ENCODE measurements at regions not wholly inside any gene's neighbourhood (a gene's known extent, or its start where the extent isn't known, plus 50 kb on each side); places are given as distances from the start of the nearest gene placed in this dataset.

DNA sequence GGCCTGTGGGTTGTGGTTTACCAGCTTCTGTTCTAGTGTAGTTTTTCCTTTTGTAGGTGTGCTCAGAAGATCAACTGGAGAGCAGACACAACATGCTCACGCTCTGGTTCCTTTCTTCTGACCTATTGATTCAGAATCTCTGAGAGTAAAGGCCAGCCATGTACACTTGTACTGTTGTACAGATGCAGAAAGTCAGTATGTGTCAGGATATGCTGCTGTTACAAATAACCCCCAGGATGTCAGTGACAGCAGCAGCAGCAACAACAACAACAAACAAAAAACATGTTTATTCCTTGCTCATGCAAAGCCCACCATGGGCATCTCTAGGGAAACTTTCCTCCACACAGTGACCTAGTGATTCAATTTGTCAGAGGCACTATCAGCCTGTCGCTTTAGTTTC, 154.8 kb upstream of the RBFOX1 start:
- BruUV-seq (replicated peaks), result no TSS peak
- no peak overlapping the region for H3K14ac ChIP-seq (replicated peaks; ENCODE audit: low read depth, low read length)
- no peaks in the 10 kb centered on the region for H3K9me1 ChIP-seq (ENCODE audit: insufficient read depth, low read length)
- no peak overlapping the region for H4K5ac ChIP-seq (ENCODE audit: low read depth, low read length)
- no peak overlapping the region for H2BK20ac ChIP-seq (ENCODE audit: low read depth, low read length)
- no peaks in the 10 kb centered on the region for H4K20me1 ChIP-seq (ENCODE audit: insufficient read depth, low read length)
- H3K4me2 ChIP-seq (ENCODE audit: low read depth, low read length), result no peak overlapping the region
- H4K8ac ChIP-seq (ENCODE audit: low read depth in 2 of 2, low read length in 2 of 2), result no peak overlapping the region
- H4K91ac ChIP-seq (ENCODE audit: insufficient read depth, low read depth, low read length), result no peak overlapping the region
- no peaks in the 10 kb centered on the region for H3K79me1 ChIP-seq (ENCODE audit: low read depth in 1 of 2, low read length in 2 of 2)
- no peak overlapping the region for H2BK5ac ChIP-seq (ENCODE audit: low read depth, low read length, poor library complexity, severe bottlenecking)
- H2BK120ac ChIP-seq (ENCODE audit: low read depth, low read length), result no peak overlapping the region
- H3K27ac ChIP-seq (ENCODE audit: insufficient read depth, low read length), result no peak overlapping the region
- intact Hi-C loops (cut with micrococcal nuclease), result no loop called here
- H3K9me3 ChIP-seq (ENCODE audit: control insufficient read depth, insufficient read depth, low read length), result no peaks in the 10 kb centered on the region; the same call in none of the 2 replicates
- POLR2A ChIA-PET (ENCODE audit: unreplicated experiment), result no interaction called here
- CTCF ChIA-PET, result no interaction called here
- dilution Hi-C loops (cut with HindIII; ENCODE audit: low sequenced_read_pairs, unreplicated experiment), result no loop called here
- in situ Hi-C loops (cut with MboI; ENCODE audit: low sequenced_read_pairs), result no loop called here
- H2BK15ac ChIP-seq (ENCODE audit: low read depth, low read length), result no peak overlapping the region
- ATAC-seq (ENCODE audit: low read depth), result no peak
- no peaks in the 10 kb centered on the region for H3K27me3 ChIP-seq (ENCODE audit: control insufficient read depth, insufficient read depth, low read length)
- H3K56ac ChIP-seq (ENCODE audit: extremely low read depth, insufficient read depth, low read length), result no peak overlapping the region
- H2AK9ac ChIP-seq (replicated peaks; ENCODE audit: low read depth, low read length, poor library complexity), result no peak overlapping the region
- no peak for DNase-seq
- H3K4me1 ChIP-seq (ENCODE audit: control insufficient read depth, insufficient read depth, low read length), result no peaks in the 10 kb centered on the region
- TF ChIP-seq RCOR1 (IDR thresholded peaks at IDR 0.05; ENCODE audit: insufficient replicate concordance, low read length) (no peak), CHD1 (IDR thresholded peaks at IDR 0.05; ENCODE audit: low read depth, low read length) (no peak), RAD21 (IDR thresholded peaks at IDR 0.05; ENCODE audit: low read length) (no peak), MXI1 (IDR thresholded peaks at IDR 0.05; ENCODE audit: borderline replicate concordance, low read depth, low read length) (no peak), FOS (IDR thresholded peaks at IDR 0.05; ENCODE audit: low read depth, low read length) (no peak), SMC3 (IDR thresholded peaks at IDR 0.05; ENCODE audit: low read depth, low read length) (no peak), CEBPB (IDR thresholded peaks at IDR 0.05; ENCODE audit: low read depth, low read length) (no peak), NFE2L2 (IDR thresholded peaks at IDR 0.05; ENCODE audit: low read depth, low read length) (no peak), MAZ (IDR thresholded peaks at IDR 0.05; ENCODE audit: borderline replicate concordance, low read depth, low read length) (no peak), RFX5 (IDR thresholded peaks at IDR 0.05; ENCODE audit: low read depth, low read length) (no peak), POLR2A (IDR thresholded peaks at IDR 0.05; ENCODE audit: low read depth, low read length) (no peak), BHLHE40 (IDR thresholded peaks at IDR 0.05; ENCODE audit: low read depth, low read length) (no peak), MAFK (IDR thresholded peaks at IDR 0.05; ENCODE audit: low read depth, low read length) (no peak)
- TF ChIP-seq, protein P1, sequence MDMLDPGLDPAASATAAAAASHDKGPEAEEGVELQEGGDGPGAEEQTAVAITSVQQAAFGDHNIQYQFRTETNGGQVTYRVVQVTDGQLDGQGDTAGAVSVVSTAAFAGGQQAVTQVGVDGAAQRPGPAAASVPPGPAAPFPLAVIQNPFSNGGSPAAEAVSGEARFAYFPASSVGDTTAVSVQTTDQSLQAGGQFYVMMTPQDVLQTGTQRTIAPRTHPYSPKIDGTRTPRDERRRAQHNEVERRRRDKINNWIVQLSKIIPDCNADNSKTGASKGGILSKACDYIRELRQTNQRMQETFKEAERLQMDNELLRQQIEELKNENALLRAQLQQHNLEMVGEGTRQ (IDR thresholded peaks at IDR 0.05; ENCODE audit: low read depth, low read length), result no peak
- TF ChIP-seq, protein P2, sequence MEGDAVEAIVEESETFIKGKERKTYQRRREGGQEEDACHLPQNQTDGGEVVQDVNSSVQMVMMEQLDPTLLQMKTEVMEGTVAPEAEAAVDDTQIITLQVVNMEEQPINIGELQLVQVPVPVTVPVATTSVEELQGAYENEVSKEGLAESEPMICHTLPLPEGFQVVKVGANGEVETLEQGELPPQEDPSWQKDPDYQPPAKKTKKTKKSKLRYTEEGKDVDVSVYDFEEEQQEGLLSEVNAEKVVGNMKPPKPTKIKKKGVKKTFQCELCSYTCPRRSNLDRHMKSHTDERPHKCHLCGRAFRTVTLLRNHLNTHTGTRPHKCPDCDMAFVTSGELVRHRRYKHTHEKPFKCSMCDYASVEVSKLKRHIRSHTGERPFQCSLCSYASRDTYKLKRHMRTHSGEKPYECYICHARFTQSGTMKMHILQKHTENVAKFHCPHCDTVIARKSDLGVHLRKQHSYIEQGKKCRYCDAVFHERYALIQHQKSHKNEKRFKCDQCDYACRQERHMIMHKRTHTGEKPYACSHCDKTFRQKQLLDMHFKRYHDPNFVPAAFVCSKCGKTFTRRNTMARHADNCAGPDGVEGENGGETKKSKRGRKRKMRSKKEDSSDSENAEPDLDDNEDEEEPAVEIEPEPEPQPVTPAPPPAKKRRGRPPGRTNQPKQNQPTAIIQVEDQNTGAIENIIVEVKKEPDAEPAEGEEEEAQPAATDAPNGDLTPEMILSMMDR (conservative IDR thresholded peaks at IDR 0.05; ENCODE audit: low read depth, low read length), result no peak
- TF ChIP-seq, protein P3, sequence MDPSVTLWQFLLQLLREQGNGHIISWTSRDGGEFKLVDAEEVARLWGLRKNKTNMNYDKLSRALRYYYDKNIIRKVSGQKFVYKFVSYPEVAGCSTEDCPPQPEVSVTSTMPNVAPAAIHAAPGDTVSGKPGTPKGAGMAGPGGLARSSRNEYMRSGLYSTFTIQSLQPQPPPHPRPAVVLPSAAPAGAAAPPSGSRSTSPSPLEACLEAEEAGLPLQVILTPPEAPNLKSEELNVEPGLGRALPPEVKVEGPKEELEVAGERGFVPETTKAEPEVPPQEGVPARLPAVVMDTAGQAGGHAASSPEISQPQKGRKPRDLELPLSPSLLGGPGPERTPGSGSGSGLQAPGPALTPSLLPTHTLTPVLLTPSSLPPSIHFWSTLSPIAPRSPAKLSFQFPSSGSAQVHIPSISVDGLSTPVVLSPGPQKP (IDR thresholded peaks at IDR 0.05; ENCODE audit: borderline replicate concordance, low read depth, low read length), result no peak
- H2AFZ ChIP-seq (replicated peaks; ENCODE audit: low read length, poor library complexity), result no peak overlapping the region
- H3K4me3 ChIP-seq (ENCODE audit: insufficient read depth, low read depth, low read length), result no peak overlapping the region
- WGBS, 2 experiments (ENCODE audit: extremely low coverage in 2 of 2, insufficient read length in 1 of 2), result no CpG with 5 or more reads among the region's 2 CpGs
- H3K4ac ChIP-seq (ENCODE audit: low read depth, low read length), result no peak overlapping the region
- no peak overlapping the region for H3K23ac ChIP-seq (ENCODE audit: low read depth, low read length)
- no peak overlapping the region for H3K18ac ChIP-seq (ENCODE audit: low read depth, low read length)
- no peaks in the 10 kb centered on the region for H3K36me3 ChIP-seq (ENCODE audit: control insufficient read depth, insufficient read depth, low read length)
- H2AK5ac ChIP-seq (ENCODE audit: low read depth, low read length), result no peak overlapping the region
- H3K9ac ChIP-seq (ENCODE audit: low read depth, low read length), result no peak overlapping the region
